GM18520 (cell line): ENCODE measurements at regions not wholly inside any gene's neighbourhood (a gene's known extent, or its start where the extent isn't known, plus 50 kb on each side); places are given as distances from the start of the nearest gene placed in this dataset.
"Not testable (repeated sequence)": the region's sequence is repeated elsewhere in the genome, so short reads cannot be mapped to it uniquely, and the experiment has no call there.

Experiments used
- ATAC-seq: cut with Tn5 transposase; IDR thresholded peaks from one replicate; pipeline ENCODE4 v1.9.1; 2021; ENCODE audit not compliant: unreplicated experiment

DNA sequence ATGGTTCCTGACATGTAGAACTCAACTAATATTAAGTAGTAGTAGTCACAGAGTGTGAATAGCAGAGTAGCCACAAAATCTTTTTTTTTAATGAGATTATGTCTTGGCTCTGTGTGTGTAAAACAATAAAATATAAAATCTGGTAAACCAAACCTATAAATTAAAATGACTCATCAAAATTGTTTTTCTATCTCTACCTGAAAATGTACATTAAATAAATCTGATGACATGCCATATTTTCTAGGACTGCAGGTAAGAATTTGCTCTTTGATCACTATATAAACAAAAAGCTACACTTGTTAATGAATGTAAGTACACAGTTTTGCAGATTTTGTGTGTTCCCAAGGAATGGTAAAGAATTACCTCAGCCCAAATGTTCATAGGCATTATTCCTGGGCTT is 1231.5 kb downstream of the JRKL start:
- no peak for ATAC-seq

DNA sequence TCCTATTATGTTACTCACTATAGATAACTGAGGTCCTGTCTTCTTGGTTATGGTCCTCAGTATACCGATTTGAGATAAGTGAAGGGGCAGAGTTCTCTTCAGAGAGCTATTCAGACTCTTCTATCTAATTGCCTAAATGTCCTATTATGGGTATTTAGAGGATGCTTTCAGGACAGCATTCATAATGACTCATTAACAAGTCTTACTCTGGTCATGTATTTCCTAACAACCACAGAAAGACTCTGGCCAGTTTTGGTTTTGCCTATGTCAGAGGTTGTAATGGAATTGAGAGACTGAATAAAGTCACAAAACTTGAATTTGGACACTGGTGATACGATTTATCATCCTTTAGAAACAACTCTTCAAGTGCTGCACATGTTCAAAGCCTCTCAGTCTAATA is 1233.0 kb downstream of the JRKL start:
- ATAC-seq, result no peak

DNA sequence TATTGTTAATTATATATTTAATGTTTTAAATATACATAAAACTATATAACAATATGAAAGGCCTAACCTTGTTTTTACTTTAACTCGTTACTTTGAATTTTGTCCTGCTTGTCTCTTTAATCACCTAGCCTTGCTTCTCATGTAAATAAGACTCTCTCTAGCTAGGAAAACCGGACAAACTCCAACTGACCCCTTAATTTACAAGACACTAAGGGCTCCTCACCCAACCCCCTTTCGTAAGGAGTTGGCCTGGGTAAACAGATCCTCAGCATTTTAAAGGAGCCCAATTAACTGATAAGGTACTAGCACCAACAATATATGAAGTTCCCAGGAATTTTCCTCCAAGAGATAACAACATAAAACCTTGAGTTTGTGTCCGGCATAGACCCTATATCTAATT is 1246.9 kb downstream of the JRKL start:
- ATAC-seq, result not testable (repeated sequence)

DNA sequence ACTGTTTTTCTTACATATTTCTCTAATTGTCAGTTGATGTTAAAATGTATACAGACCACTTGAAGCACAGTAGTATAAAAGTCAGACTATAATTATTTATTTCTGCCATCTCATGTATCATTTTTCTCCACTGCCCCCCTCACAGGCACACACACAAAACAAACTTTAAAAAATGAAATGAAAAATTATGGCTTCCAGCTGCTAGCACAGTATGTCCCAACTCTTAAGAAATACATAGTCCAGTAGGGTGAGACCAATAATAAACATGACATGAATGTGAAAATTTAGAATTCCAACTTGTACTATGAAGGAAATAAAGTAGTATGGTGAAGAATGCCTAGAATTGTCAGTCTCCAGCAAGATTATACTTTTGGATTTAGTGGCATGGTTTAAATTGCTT is 1247.9 kb downstream of the JRKL start:
- ATAC-seq, result no peak

DNA sequence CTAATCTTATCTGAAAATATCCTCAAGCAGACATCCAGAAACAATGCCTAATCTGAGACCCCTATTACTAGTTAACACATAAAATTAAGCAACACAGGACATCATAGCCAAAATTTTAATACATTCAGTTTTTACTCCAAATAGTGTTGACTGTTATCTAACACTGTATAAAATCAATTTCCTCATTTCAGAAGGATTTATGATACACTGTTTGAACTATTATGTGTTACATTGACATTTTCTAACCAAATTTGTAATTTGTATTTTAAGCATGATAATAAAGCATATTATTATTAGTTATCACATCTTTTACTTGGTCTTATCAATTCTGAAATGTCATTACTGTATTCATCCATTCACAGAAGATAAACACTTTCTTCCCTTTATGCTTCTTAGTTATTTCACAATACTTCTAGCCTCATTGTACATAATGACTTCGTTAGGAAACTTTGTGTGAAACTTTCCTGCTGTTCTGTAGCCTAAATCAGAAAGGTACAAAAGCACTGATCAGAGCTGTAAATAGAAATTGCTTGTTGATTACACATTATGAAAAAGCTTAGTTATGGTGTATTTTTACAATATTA is 1248.9 kb downstream of the JRKL start:
- no peak for ATAC-seq

DNA sequence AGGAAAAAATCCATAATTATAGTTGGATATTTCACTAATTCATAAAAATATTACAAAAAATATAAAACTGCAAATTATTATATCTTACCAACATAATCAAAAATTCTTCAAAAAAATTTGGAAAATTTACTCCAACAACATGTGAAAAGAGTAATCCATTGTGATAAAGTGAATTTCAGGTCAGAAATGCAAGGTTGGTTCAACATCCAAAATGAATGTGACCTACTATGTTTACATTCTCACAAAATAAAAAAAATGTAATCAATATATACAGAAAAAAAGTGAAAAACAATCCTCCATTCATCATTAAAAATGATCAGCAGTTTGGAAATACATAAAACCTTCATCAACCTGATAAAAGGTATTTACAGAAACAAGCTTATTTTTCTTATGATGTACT is 1252.2 kb downstream of the JRKL start:
- ATAC-seq, result no peak

DNA sequence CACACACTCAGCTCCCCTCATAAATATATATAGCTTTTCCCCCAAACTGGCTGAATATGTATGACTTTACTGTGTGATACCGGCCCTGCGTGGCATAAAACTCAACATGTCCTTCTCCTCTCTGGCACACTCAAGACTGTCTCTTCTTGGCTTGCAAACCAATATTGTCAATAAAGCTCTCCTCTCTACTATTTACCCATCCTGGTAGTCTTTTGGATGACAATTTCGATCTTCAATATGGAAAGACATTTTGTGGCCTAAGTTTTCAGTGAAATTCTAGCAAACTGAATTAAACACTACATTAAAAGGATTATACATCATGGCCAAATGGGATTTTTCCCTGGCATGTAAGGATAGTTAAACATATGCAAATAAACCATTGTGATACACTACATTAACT is 1255.9 kb downstream of the JRKL start:
- no peak for ATAC-seq

DNA sequence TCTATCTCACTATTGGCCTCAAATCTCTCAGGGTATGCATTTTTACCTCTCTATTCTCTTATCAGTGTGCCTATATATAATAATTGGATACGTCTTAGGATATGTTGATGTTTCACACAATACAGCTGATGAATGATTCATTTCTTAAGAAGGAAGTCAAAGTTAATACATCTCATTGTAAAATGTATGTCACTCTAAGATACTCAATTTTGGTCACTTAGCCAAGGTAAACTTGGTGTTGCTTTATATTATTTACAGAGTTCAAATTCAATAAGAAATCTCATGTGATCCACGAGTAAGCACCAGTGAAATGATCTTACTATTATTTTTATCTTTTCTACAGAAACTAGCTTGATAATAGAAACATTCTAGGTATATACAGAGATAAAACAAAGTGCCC is 1266.5 kb downstream of the JRKL start:
- ATAC-seq, result no peak

DNA sequence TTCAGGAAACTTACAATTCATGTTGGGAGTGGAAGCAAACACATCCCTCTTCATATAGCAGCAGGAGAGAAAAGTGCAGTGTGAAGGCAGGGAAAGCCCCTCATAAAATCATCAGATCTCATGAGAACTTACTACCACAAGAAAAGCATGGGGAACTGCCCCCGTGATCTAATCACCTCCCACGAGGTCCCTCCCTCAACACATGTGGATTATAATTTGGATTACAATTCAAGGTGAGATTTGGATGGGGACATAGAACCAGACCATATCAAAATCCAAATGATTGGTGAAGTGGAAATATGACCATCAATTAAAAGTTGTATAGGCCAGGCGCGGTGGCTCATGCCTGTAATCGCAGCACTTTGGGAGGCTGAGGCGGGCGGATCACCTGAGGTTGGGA is 1268.0 kb downstream of the JRKL start:
- ATAC-seq, result no peak

DNA sequence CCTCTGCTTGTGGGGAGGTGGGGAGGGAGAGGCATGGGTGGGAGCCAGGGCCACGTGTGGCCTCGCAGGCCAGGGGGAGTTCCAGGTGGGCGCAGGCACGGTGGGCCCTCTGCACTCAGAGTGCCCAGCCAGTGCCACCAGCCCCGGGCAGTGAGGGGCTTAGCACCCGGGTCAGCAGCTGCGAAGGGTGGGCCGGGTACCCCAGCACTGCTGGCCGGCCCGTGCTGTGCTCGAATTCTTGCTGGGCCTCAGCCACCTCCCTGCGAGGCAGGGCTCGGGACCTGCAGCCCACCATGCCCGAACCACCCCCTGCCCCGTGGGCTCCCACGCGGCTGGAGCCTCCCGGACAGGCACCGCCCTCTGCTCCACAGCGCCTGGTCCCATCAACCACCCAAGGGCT is 1277.2 kb downstream of the JRKL start:
- no peak for ATAC-seq

DNA sequence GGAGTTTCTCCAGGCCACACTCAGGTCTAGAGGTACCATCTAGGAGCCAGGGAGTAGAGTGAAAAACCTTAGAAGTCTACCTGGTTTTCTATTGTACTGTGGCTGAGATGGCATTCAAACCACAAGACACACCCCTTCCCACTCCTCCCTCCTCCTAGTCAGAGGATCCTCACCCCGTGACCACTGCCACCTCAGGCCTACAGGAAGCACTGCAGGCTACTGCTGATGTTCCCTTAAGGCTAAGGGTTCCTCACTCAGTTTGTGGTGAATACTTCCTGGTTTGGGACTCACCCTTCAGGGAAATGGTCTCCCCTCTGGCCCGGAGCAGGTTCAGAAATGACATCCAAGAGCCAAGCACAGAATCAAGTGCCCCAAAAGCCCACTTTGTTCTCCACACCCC is 1293.9 kb downstream of the JRKL start:
- no peak for ATAC-seq

DNA sequence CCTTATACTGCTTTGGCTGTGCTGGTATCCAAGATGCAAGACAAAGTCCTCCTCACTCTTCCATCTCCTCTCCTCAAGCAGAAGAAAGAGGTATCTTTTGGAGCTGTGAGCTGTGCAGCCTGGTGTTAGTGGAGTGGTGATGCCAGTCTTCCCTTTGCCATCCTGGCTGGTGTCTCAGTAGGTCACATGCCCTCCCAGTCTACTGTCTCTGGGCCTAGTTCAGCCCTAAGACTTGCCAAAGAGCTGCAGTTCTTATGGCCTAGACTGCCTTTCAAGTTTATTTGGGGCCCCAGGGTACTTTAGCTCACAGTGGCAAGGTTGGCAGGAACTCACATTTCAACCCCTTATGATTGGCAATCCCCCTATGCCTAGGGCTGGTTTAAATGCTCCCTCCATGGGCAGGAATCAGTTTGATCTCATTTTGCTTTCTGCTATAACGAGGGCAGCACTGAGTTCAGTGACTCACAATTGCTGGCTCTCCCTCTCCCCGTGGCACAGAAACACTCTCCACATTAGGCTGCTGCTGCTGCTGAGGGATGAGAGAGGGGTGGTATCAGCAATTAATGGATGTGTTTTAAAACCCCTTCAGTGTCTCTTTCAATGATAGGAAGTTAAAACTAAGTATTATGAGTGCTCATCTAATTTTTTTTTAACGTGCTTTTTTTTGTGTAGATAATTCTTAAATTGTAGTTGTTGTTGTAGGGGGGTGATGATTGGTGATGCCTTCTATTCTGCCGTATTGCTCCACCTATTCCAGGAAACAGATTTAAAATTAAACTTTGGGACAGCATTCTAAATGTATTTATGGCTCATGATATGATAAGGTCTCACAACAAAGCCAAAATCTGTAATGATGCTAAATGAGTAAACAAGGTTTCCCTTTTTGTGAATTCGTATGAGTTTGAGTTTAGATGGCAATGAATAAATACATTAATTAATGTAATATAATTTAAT is 1295.0 kb downstream of the JRKL start:
- no peak for ATAC-seq

DNA sequence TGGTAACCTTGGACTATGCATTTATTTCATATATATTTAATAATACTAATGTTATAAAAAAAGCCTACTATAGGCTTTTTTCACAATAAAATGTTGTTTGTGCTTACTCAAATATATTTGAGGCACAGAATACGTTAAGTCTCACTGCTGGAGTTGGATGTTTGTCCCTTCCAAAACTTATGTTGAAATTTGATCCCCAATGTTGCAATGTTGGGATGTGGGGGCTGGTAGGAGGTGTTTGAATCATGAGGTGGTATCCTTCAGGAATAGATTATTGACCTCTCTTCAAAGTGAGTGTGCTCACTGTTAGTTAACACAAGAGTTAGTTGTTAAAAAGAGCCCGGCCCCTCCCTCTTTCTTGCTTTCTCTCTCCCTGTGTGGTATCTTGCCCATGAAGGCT is 1295.9 kb downstream of the JRKL start:
- ATAC-seq, result no peak

DNA sequence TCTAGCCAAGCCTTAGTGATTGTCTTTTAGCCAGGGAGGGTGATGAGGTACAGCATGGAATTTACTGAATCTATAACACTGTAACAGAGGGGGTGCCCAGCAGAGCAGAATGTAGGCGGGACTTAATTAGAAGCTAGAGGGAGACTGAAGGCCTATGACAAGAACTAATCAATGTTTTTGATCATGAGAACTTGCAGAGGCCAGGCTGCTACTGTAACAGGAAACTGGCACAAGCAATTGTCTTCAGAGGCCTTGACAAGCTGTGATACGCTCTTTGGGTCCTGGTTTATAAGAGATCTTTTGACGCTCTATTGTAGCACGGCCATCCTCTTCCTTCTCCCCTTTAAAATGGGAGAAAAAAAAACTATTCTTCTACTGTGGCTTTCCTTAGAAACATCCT is 1297.3 kb downstream of the JRKL start:
- ATAC-seq, result no peak

DNA sequence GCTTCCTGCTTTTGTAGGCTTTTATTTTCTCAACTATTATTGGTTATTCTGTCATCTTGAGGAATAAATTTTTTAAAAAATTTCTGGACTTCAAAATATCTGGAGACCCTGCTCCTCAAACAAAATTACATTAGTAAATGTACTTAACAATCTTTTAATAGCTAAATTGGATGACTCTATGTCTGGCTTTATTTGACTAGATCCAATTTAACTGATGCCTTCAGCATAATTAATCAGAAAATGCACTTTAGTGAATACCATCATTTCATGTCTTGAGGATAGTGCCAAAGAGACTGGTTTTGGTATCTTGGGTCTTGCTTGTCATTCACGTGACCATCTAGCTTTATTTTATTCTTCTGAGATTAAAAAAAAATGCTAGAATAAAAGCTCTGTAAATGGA is 1301.2 kb downstream of the JRKL start:
- ATAC-seq, result no peak

DNA sequence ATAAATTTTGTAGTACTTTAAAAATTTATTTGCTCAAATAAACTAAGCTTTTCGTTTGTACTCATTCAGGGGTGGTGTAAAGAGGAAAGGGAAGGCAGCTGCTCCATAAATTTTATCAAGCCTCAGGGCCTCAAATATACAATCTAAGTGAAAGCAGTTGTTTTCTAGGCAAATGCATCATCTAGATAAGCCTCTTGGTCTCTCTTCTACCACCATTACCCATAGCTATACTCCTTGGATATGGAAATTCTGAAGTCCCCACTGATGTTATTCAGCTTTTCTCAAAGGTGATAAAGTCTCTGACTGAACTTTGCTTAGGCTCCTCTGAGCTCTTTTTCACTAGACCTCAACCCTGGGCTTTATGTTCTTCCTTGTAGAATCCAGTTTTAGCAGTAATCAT is 1313.1 kb downstream of the JRKL start:
- ATAC-seq, result no peak

DNA sequence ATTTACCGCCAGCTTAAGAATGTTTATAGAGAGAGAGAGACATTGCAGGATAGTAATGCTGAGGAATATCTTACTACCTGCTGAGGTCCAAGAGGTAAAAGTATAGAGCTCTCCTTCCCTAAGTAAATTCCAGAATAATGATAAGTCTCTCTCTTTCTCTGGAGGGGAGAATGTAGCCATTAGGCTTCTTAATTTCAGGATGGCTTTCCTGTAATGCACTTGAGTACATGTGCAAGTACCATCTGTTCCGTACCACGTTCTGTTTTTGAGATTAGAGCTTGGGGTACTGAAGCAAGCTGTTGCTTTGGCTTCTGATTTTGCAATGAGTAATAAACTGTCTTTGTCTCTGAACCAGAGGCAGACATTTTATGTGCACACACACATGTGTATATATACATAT is 1314.0 kb downstream of the JRKL start:
- ATAC-seq, result no peak

DNA sequence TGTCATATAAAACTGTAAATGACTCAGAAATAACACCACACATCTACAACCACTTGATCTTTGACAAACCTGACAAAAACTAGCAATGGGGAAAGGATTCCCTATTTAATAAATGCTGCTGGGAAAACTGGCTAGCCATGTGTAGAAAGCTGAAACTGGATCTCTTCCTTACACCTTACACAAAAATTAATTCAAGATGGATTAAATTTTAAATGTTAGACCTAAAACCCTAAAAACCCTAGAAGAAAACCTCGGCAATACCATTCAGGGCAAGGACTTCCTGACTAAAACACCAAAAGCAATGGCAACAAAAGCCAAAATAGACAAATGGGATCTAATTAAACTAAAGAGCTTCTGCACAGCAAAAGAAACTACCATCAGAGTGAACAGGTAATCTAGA is 1315.3 kb upstream of the CNTN5 start:
- not testable (repeated sequence) for ATAC-seq

DNA sequence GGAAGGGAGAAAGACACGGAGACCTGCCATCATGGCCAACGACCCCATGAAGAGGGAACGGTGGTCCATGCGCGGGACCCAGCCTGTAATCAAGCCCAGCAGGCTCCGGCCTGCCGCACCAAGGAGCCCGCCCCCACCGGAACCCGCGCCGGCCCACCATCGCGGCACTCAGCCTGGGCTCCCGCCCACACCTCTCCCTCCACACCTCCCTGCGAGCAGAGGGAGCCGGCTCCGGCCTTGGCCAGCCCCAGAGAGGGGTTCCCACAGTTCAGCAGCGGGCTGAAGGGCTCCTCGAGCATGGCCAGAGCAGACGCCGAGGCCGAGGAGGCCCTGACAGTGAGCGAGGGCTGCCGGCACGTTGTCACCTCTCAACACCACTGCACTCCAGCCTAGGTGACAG is 1302.8 kb upstream of the CNTN5 start:
- ATAC-seq, result no peak

DNA sequence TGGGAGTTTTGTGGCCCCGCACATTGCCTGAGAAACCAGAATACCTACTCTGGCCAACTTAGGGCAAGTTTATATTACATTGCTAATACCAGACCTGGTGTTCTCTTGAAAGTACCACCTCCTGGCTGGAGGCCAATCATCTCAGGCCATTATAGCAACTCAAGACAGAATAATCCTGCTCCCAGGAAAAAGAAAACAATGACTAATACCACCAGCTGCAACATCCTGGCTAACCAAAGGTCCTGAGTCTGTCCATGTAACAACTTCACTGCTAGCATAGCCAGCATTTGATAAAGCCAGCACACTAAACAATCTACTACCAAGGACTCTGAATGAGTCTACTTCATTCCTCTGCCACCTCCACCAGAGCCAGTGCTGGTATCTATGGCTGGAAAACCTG is 1298.7 kb upstream of the CNTN5 start:
- ATAC-seq, result no peak

DNA sequence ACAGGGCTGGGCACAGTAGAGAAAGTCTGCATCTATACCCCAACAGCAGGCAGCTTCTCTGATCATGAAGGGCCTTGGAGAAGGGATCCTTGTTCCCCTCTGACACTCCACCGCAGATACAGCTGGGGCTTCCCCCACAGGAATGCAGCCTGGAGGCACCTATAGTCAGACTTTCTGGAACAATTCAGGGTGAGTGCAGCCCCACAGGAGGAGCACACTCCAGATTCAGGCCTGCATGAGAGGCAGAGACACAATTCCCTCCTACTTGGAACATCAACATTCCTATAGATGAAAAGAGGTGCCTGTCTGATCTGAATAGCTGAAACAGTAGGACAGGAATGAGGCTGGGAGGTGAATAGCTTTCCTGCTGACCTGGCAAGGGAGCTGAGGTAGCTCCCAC is 1298.0 kb upstream of the CNTN5 start:
- no peak for ATAC-seq

DNA sequence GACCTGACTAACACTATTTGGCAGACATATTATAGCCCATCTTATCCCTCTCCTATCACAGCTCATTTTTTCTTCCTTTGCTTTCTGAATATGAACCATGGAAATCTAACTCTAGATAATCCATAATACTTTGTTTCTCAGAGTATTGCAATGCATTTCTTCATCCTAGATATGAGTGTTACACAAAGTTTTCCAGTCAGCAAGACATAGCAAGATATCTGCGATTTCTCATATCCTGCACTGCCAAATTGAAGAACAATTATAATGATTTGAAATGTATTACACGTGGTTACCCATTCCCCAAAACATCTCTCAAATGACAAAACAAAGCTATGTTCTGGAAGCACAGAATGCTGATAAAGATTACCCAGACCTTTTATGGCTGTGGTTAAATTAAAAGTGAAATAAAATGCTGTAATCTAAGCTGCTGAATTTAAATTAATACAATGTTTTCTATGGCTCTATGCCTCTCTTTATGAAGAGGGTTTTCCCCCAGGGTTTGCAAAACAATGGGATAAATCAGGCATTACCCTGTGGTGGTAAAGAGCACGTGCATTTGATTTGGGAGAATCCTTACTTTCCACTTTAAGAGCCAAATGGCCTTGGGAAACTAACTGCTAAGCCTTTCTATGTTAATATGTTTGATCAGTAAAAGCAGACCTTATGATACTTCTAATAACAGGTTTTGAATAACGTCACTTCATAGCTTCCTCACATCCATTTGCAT is 1291.0 kb upstream of the CNTN5 start:
- no peak for ATAC-seq
